HFFc6 (cell line): ENCODE measurements at regions not wholly inside any gene's neighbourhood (a gene's known extent, or its start where the extent isn't known, plus 50 kb on each side); places are given as distances from the start of the nearest gene placed in this dataset.

ENCODE experiments used
- DNase-seq: peaks from one replicate; pipeline ENCODE4 v3.0.0-alpha.2; 2018
- H3K27ac Mint-ChIP-seq: 2 replicates; pipeline ENCODE4 v1.8.0; 2020; ENCODE audit warnings: mild to moderate bottlenecking, mixed read lengths
- H3K27me3 Mint-ChIP-seq: 2 replicates; pipeline ENCODE4 v1.8.0; 2021; ENCODE audit warnings: mild to moderate bottlenecking, moderate library complexity, mixed read lengths; ENCODE audit not compliant: insufficient read depth
- H3K36me3 Mint-ChIP-seq: 2 replicates; pipeline ENCODE4 v1.8.0; 2021; ENCODE audit warnings: low read depth, mixed read lengths
- H3K4me1 Mint-ChIP-seq: 2 replicates; pipeline ENCODE4 v1.8.0; 2020; ENCODE audit warnings: low read depth, mixed read lengths
- H3K4me3 Mint-ChIP-seq: 2 replicates; pipeline ENCODE4 v1.8.0; 2020; ENCODE audit warnings: mild to moderate bottlenecking, moderate library complexity, mixed read lengths
- H3K9me3 Mint-ChIP-seq: 2 replicates; pipeline ENCODE4 v1.8.0; 2020; ENCODE audit warnings: mild to moderate bottlenecking, mixed read lengths
- TF ChIP-seq, protein P1 (sequence below): fragments of 200-600 bp; sonication (generic); IDR thresholded peaks from 2 replicates; pipeline ENCODE4 v1.5.0; 2021; ENCODE audit warnings: antibody characterized with exemption, mild to moderate bottlenecking

DNA sequence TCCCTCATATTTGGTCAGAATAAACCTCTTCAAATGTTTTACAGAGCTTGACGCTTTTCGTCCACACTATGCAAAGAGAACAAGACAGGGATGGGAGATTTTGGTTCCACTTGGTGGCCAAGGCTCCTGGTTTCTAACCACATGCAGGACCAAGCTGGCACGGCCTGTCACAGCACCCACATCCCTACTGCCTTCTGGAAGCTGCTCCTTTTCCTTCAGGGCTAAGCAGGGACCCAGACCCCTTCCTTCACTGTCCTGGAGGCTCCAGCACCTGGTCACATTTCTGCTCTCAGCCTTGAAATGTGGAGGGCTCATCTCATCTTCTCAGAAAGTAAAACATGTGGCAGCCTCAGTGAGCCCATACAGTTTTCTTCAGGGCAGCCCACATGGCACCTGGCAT lies 50.4 kb upstream of the ARHGEF7 start:
- H3K36me3 Mint-ChIP-seq = peaks cover under 1% of the 10 kb centered on the region; the same call in 1 of the 2 replicates
- no peak overlapping the region for H3K4me3 Mint-ChIP-seq
- H3K27me3 Mint-ChIP-seq = peaks cover 17% of the 10 kb centered on the region
- DNase-seq = no peak
- 0 out of 2 replicates have a peak, but pooled peaks cover 4% of the 10 kb centered on the region for H3K4me1 Mint-ChIP-seq
- H3K9me3 Mint-ChIP-seq = peaks cover under 1% of the 10 kb centered on the region
- TF ChIP-seq, protein P1, sequence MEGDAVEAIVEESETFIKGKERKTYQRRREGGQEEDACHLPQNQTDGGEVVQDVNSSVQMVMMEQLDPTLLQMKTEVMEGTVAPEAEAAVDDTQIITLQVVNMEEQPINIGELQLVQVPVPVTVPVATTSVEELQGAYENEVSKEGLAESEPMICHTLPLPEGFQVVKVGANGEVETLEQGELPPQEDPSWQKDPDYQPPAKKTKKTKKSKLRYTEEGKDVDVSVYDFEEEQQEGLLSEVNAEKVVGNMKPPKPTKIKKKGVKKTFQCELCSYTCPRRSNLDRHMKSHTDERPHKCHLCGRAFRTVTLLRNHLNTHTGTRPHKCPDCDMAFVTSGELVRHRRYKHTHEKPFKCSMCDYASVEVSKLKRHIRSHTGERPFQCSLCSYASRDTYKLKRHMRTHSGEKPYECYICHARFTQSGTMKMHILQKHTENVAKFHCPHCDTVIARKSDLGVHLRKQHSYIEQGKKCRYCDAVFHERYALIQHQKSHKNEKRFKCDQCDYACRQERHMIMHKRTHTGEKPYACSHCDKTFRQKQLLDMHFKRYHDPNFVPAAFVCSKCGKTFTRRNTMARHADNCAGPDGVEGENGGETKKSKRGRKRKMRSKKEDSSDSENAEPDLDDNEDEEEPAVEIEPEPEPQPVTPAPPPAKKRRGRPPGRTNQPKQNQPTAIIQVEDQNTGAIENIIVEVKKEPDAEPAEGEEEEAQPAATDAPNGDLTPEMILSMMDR = no peak
- no peak overlapping the region for H3K27ac Mint-ChIP-seq

GRCh38 chr13:111062966-111063365 lies 52.1 kb upstream of the ARHGEF7 start:
- peaks cover 11% of the 10 kb centered on the region for H3K9me3 Mint-ChIP-seq
- TF ChIP-seq, protein P1 = no peak
- peaks cover 19% of the 10 kb centered on the region for H3K4me1 Mint-ChIP-seq
- H3K27me3 Mint-ChIP-seq = peaks cover 19% of the 10 kb centered on the region
- no peak overlapping the region for H3K4me3 Mint-ChIP-seq
- no peak for DNase-seq
- H3K36me3 Mint-ChIP-seq = peaks cover 6% of the 10 kb centered on the region; the same call in 1 of the 2 replicates
- no peak overlapping the region for H3K27ac Mint-ChIP-seq

GRCh38 chr13:111062305-111062704 lies 52.8 kb upstream of the ARHGEF7 start:
- no peak for DNase-seq
- H3K4me1 Mint-ChIP-seq = peaks cover 19% of the 10 kb centered on the region
- H3K9me3 Mint-ChIP-seq = peaks cover 16% of the 10 kb centered on the region
- TF ChIP-seq, protein P1 = no peak
- H3K27me3 Mint-ChIP-seq = peaks cover 21% of the 10 kb centered on the region
- peaks cover 6% of the 10 kb centered on the region; the same call in 1 of the 2 replicates for H3K36me3 Mint-ChIP-seq
- no peak overlapping the region for H3K4me3 Mint-ChIP-seq
- H3K27ac Mint-ChIP-seq = no peak overlapping the region

DNA sequence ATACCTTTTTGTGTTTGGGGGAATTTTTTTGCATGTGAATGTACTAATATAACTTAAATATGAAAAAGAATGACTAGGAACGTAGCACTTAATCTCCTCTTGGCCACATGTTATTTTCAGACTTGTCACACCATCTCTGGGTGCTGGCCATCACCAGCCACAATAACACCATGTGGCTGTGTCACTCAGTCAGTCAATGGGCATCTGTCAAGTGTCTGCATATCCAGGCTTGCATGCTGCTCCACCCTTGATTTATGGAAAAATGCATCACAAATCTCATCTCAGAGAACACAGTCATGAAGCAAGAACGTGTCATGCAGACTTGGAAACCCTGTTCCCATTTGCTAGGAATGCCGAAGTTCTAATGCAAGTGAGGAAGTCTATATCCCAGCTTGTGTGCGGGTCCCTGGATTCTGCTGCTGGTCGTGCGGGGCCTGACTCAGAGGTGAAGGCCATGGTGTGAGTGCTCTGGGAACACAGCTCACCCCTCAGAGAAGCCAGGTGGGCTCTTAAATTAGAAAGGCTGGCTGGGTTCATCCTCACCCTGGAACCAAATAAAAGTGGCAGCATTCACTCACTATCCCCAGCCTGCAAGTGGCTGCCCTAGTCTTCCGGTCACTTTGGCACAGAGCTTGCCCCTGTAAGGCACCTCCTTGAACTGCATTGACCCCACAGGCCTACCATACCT lies 53.6 kb upstream of the ARHGEF7 start:
- Mint-ChIP-seq H3K4me1 (peaks cover 19% of the 10 kb centered on the region), H3K27ac (no peak overlapping the region), H3K9me3 (peaks cover 16% of the 10 kb centered on the region), H3K27me3 (peaks cover 24% of the 10 kb centered on the region), H3K36me3 (peaks cover 6% of the 10 kb centered on the region; the same call in 1 of the 2 replicates), H3K4me3 (no peak overlapping the region)
- DNase-seq = no peak
- TF ChIP-seq, protein P1 = no peak

DNA sequence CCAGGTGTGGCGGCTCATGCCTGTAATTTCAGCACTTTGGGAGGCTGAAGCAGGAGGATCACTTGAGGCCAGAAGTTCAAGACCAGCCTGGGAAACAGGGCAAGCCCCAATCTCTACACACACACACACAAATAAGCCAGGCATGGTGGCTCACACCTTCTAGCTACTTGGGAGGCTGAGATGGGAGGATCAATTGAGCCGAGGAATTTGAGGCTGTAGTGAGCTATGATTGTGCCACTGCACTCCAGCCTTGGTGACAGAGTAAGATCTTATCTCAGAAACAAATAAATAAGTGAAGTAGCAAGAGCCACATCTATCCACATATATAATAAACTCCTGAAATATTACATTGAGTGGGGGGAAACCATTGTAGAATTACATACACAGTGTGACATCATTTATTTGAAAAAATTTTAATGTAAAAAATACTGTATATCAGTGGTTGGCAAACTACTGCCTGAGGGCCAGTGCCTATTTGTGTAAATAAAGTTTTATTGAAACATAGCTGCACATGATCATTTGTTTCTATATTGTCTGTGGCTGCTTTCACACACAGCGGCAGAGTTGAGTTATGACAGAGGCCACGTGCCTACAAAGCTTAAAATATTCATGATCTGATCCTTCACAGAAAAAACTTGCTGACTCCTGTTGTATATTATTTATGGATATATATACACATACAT lies 54.7 kb upstream of the ARHGEF7 start:
- no peak overlapping the region for H3K27ac Mint-ChIP-seq
- H3K4me1 Mint-ChIP-seq = peaks cover 19% of the 10 kb centered on the region
- TF ChIP-seq, protein P1 = no peak
- peaks cover 16% of the 10 kb centered on the region for H3K9me3 Mint-ChIP-seq
- no peak for DNase-seq
- H3K4me3 Mint-ChIP-seq = no peak overlapping the region
- H3K36me3 Mint-ChIP-seq = peaks cover 6% of the 10 kb centered on the region; the same call in 1 of the 2 replicates
- peaks cover 26% of the 10 kb centered on the region for H3K27me3 Mint-ChIP-seq
